BLaER1 treated with 17β-estradiol and CSF1 and Interleukin-3, amounts not matched to agents 10 nM and 100 nM (cell line): ENCODE measurements at regions not wholly inside any gene's neighbourhood (a gene's known extent, or its start where the extent isn't known, plus 50 kb on each side); places are given as distances from the start of the nearest gene placed in this dataset.
A peak's percentile ranks its signal among the peaks of the same experiment; 100 is the strongest.
"Not testable (repeated sequence)": the region's sequence is repeated elsewhere in the genome, so short reads cannot be mapped to it uniquely, and the experiment has no call there.

Source experiments
- H3K27ac ChIP-seq, 11 experiments: shearing (Covaris generic); formaldehyde crosslinking; 2 replicates each; pipeline ENCODE4 v1.8.1; 2022
- H3K27me3 ChIP-seq, 11 experiments: shearing (Covaris generic); formaldehyde crosslinking; 2 replicates each; pipeline ENCODE4 v1.8.1; 2022
- H3K36me3 ChIP-seq, 11 experiments: shearing (Covaris generic); formaldehyde crosslinking; 2 replicates each; pipeline ENCODE4 v1.8.1; 2022
- H3K4me1 ChIP-seq, 10 experiments: shearing (Covaris generic); formaldehyde crosslinking; 2 replicates each; pipeline ENCODE4 v1.8.1; 2022
- H3K4me2 ChIP-seq, 11 experiments: shearing (Covaris generic); formaldehyde crosslinking; 2 replicates each; pipeline ENCODE4 v1.8.1; 2022
- H3K4me3 ChIP-seq, 10 experiments: shearing (Covaris generic); formaldehyde crosslinking; 2 replicates each; pipeline ENCODE4 v1.8.1; 2022
- H3K9ac ChIP-seq, 11 experiments: shearing (Covaris generic); formaldehyde crosslinking; 2 replicates each; pipeline ENCODE4 v1.8.1; 2022
- H3K9me3 ChIP-seq, 11 experiments: shearing (Covaris generic); formaldehyde crosslinking; replicated peaks in 1 of 11; 2 replicates each; pipeline ENCODE4 v1.8.1; 2022
- H4K20me1 ChIP-seq, 11 experiments: shearing (Covaris generic); formaldehyde crosslinking; 2 replicates each; pipeline ENCODE4 v1.8.1; 2022
- Cebpa-rat ChIP-seq, 11 experiments: shearing (Covaris generic); IDR thresholded peaks; 2 replicates each; pipeline ENCODE4 v1.8.1; 2022

GRCh38 chr5:92841604-92842155 lies 739.3 kb downstream of the NR2F1-AS1 start:
- Histone ChIP-seq H3K27ac (no peak overlapping the region), H3K4me2 (peak overlapping the region in 9 of 11 experiments; percentile 1 to 55 (median 27); a peak in 14 of 22 replicates), H3K27me3 (no peaks in the 10 kb centered on the region), H3K9me3 (no peaks in the 10 kb centered on the region), H3K4me1 (peaks cover 0 to 7% (median 5%) of the 10 kb centered on the region in 10 experiments; a peak in 8 of 20 replicates), H3K36me3 (no peaks in the 10 kb centered on the region), H3K9ac (no peak overlapping the region), H3K4me3 (no peak overlapping the region), H4K20me1 (no peaks in the 10 kb centered on the region)
- 0 out of 22 replicates have a peak, but pooled peaks of 1 of the 11 experiments have one; percentile 8 for TF ChIP-seq Cebpa-rat (IDR thresholded peaks at IDR 0.05)

DNA sequence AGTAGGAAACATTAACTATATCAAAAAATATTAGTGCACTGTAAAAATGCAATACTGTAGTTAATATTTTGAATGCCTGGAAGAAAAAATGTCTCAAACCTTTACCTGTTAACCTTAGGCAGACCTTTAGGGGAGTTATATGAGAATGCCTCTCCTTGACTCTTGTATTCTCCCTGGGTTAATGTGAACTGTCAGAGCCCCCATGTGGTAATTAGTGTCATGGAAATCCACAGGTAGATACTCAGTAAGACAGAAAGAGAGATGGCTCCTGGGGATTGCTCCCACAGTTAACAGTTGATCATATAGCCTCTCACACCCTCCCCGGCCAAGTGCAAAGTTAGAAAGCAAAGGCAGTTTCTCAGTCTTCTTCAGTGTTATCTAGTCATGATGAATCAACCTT lies 742.8 kb downstream of the NR2F1-AS1 start:
- Histone ChIP-seq H3K36me3 (no peaks in the 10 kb centered on the region), H3K4me2 (no peak overlapping the region), H3K9ac (no peak overlapping the region), H4K20me1 (no peaks in the 10 kb centered on the region), H3K4me1 (peaks cover 0 to 7% (median 5%) of the 10 kb centered on the region in 10 experiments; a peak in 8 of 20 replicates), H3K4me3 (no peak overlapping the region), H3K9me3 (peaks cover 0 to 8% (median 3%) of the 10 kb centered on the region in 11 experiments; a peak in 6 of 22 replicates), H3K27ac (no peak overlapping the region), H3K27me3 (no peaks in the 10 kb centered on the region)
- no peak for TF ChIP-seq Cebpa-rat (IDR thresholded peaks at IDR 0.05)

DNA sequence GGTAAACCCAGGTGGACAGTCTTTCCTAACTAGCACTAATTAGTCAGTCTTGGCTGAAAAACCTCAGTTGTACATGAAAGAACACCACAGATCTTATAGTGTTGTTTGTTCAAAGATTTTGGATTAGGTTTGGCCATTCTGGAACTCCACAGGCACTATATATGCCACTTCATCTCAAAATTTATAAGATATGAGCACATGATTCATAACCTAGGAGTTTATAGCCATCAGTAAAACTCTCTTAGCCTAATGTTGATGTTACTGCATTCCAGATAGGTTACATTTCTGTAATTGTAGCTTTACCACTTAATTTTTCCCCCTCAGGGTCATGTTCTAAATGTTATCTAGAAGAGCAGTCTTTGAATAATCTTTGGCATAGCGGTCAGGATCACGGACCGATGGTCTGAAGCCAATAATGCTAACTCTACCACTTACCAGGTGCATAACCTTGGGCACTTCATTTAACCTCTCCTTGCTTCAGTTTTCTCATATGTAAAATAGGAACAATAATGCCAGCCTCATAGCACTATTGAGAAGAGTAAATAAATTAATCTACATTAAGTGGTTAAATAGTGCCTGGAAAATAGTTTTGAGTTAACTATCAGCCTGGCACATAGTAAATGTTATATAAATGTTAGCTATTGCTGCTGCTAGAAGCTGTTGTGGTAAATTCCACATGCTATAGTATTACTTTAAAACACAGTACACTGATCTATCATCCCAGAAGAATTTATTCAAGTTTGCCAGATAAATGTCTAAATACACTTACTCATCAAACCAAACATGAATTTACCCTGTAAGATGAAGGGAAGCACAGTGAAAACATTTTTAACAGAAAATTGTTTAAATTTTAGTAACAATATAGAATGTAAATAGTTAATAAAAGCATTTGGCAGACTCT lies 743.9 kb downstream of the NR2F1-AS1 start:
- H3K4me2 ChIP-seq: no peak overlapping the region
- H3K4me1 ChIP-seq: peaks cover 0 to 7% (median 5%) of the 10 kb centered on the region in 10 experiments; a peak in 8 of 20 replicates
- H3K4me3 ChIP-seq: no peak overlapping the region
- TF ChIP-seq Cebpa-rat (IDR thresholded peaks at IDR 0.05): no peak
- no peak overlapping the region for H3K9ac ChIP-seq
- H4K20me1 ChIP-seq: no peaks in the 10 kb centered on the region
- no peaks in the 10 kb centered on the region for H3K36me3 ChIP-seq
- no peak overlapping the region for H3K27ac ChIP-seq
- H3K27me3 ChIP-seq: no peaks in the 10 kb centered on the region
- peaks cover 0 to 8% (median 3%) of the 10 kb centered on the region in 11 experiments; a peak in 6 of 22 replicates for H3K9me3 ChIP-seq

DNA sequence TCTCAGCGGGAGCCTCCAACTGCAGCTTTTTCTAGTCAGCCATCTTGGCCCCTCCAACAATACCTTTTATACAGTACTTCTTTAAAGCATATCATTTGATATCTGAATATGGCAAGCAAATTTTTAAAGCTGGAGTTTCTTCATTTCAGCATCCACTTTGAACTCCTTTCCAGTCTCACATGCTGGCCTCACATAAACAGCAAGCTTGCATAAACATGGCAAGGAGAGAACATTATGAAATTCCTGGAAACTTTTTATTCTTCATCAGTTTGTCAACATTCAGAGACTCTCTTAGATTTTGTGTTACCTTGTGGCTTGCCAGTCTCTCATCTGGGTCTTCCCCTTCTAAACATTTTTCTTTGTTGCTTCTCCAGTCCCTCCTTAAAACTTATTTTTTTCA lies 745.3 kb downstream of the NR2F1-AS1 start:
- Histone ChIP-seq H3K27ac (no peak overlapping the region), H3K4me2 (no peak overlapping the region), H3K4me3 (no peak overlapping the region), H3K27me3 (no peaks in the 10 kb centered on the region), H3K36me3 (no peaks in the 10 kb centered on the region), H3K9me3 (peaks cover 0 to 8% (median 3%) of the 10 kb centered on the region in 11 experiments; a peak in 8 of 22 replicates), H3K9ac (no peak overlapping the region), H3K4me1 (no peaks in the 10 kb centered on the region), H4K20me1 (no peaks in the 10 kb centered on the region)
- no peak for TF ChIP-seq Cebpa-rat (IDR thresholded peaks at IDR 0.05)

DNA sequence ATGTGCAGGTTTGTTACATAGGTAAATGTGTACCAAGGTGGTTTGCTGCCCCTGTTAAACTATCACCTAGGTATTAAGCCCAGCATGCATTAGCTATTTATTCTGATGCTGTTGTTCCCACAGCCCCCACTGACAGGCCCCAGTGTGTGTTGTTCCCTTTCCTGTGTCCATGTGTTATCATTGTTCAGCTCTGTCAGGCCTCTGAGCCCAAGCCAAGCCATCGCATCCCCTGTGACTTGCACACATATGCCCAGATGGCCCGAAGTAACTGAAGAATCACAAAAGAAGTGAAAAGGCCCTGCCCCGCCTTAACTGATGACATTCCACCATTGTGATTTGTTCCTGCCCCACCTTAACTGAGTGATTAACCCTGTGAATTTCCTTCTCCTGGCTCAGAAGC lies 757.5 kb downstream of the NR2F1-AS1 start:
- not testable (repeated sequence) for H3K4me3 ChIP-seq, H3K9ac ChIP-seq, H3K27ac ChIP-seq, H3K4me2 ChIP-seq, H3K36me3 ChIP-seq, H3K9me3 ChIP-seq, H4K20me1 ChIP-seq, H3K27me3 ChIP-seq, H3K4me1 ChIP-seq

- peaks cover 0 to 4% (median 0%) of the 10 kb centered on the region in 11 experiments; a peak in 1 of 22 replicates for H3K9me3 ChIP-seq
- H3K4me2 ChIP-seq: no peak overlapping the region
- H3K27me3 ChIP-seq: no peaks in the 10 kb centered on the region
- H3K9ac ChIP-seq: no peak overlapping the region
- H4K20me1 ChIP-seq: no peaks in the 10 kb centered on the region
- TF ChIP-seq Cebpa-rat (IDR thresholded peaks at IDR 0.05): no peak
- H3K27ac ChIP-seq: no peak overlapping the region
- H3K36me3 ChIP-seq: no peaks in the 10 kb centered on the region
- H3K4me3 ChIP-seq: no peak overlapping the region
- H3K4me1 ChIP-seq: no peaks in the 10 kb centered on the region; a peak in 1 of 20 replicates
These were observed 758.8 kb downstream of the NR2F1-AS1 start for GRCh38 chr5:92822183-92822582.

- no peak overlapping the region for H3K4me2 ChIP-seq
- TF ChIP-seq Cebpa-rat (IDR thresholded peaks at IDR 0.05): no peak
- H3K36me3 ChIP-seq: no peaks in the 10 kb centered on the region
- no peaks in the 10 kb centered on the region for H3K4me1 ChIP-seq
- no peaks in the 10 kb centered on the region for H3K9me3 ChIP-seq
- no peaks in the 10 kb centered on the region for H4K20me1 ChIP-seq
- no peaks in the 10 kb centered on the region for H3K27me3 ChIP-seq
- H3K4me3 ChIP-seq: no peak overlapping the region
- H3K27ac ChIP-seq: no peak overlapping the region
- no peak overlapping the region for H3K9ac ChIP-seq
These were observed 771.1 kb downstream of the NR2F1-AS1 start for GRCh38 chr5:92809855-92810465.

DNA sequence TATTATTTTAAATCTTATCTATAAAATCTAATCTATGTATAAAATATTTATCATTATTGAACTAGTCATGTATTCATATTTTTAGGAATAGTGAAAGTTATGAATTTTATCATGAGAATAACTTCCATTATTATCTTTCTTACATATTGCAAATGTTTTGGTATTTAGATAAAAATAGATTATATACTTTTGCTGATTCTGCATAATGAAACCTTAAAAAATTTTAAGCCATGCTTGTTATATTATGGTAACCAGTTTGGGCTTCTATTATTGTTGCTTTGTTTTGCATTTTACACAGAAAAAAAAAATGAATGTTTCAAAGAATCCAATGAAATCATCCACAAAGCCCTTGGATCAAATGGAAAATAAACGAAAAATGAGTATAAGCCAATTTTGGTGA lies 772.5 kb downstream of the NR2F1-AS1 start:
- no peak overlapping the region for H3K9ac ChIP-seq
- no peaks in the 10 kb centered on the region for H4K20me1 ChIP-seq
- H3K27me3 ChIP-seq: no peaks in the 10 kb centered on the region
- TF ChIP-seq Cebpa-rat (IDR thresholded peaks at IDR 0.05): no peak
- H3K4me1 ChIP-seq: no peaks in the 10 kb centered on the region
- no peaks in the 10 kb centered on the region for H3K36me3 ChIP-seq
- no peak overlapping the region for H3K4me3 ChIP-seq
- H3K9me3 ChIP-seq: no peaks in the 10 kb centered on the region
- H3K27ac ChIP-seq: no peak overlapping the region
- no peak overlapping the region for H3K4me2 ChIP-seq

DNA sequence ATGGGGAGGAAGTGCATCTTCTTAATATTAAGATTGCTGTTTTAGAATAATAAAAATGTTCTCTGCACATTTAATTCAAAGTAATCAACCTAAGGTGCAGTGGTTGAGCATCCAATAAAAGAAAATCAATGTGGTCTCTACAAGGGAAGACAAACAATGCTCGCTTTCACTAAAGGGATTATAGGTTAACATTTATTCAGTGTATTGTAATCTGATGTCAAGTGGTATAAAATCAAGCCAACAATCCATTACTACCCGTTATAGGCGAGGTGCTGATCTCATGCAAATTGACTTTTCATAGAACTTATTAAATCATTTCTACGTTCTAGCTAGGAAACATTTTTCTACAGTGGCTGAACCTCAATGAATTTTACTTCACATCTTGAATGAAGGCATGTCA lies 773.9 kb downstream of the NR2F1-AS1 start:
- Histone ChIP-seq H3K4me1 (no peaks in the 10 kb centered on the region), H3K4me3 (no peak overlapping the region), H4K20me1 (no peaks in the 10 kb centered on the region), H3K27ac (no peak overlapping the region), H3K4me2 (no peak overlapping the region), H3K9me3 (no peaks in the 10 kb centered on the region), H3K9ac (no peak overlapping the region), H3K27me3 (no peaks in the 10 kb centered on the region), H3K36me3 (no peaks in the 10 kb centered on the region)
- TF ChIP-seq Cebpa-rat (IDR thresholded peaks at IDR 0.05): no peak
